HEK293 (cell line): ENCODE measurements at regions not wholly inside any gene's neighbourhood (a gene's known extent, or its start where the extent isn't known, plus 50 kb on each side); places are given as distances from the start of the nearest gene placed in this dataset.

Experiments
- CTCF ChIP-seq: fragments of 450-650 bp; formaldehyde crosslinking; IDR thresholded peaks from 2 replicates; pipeline ENCODE4 v1.5.1; 2016; ENCODE audit warnings: missing biosample characterization, missing genetic modification characterization
- GLI4 ChIP-seq: fragments of 450-650 bp; formaldehyde crosslinking; IDR thresholded peaks from 2 replicates; pipeline ENCODE4 v1.5.1; 2016; ENCODE audit warnings: missing biosample characterization, missing genetic modification characterization
- REST ChIP-seq: fragments of 450-650 bp; formaldehyde crosslinking; IDR thresholded peaks from 2 replicates; pipeline ENCODE4 v1.5.1; 2016; ENCODE audit warnings: missing biosample characterization, missing genetic modification characterization
- SP3 ChIP-seq: fragments of 450-650 bp; formaldehyde crosslinking; IDR thresholded peaks from 2 replicates; pipeline ENCODE4 v1.5.1; 2016; ENCODE audit warnings: missing biosample characterization, missing genetic modification characterization
- TSHZ1 ChIP-seq: fragments of 450-650 bp; formaldehyde crosslinking; IDR thresholded peaks from 2 replicates; pipeline ENCODE4 v1.5.1; 2016; ENCODE audit warnings: missing biosample characterization, missing genetic modification characterization, borderline replicate concordance
- ZNF274 ChIP-seq, 2 experiments: fragments of 200-500 bp in 1 of 2; fragments of 450-650 bp in 1 of 2; sonication (Bioruptor generic) in 1 of 2; formaldehyde crosslinking in 1 of 2; IDR thresholded peaks; 2 replicates each; pipeline versions ENCODE4 v1.5.1 to v1.6.1; 2014 to 2016; ENCODE audit warnings: borderline replicate concordance in 1 of 2, inconsistent platforms in 1 of 2, low read length in 1 of 2, missing biosample characterization in 1 of 2, missing genetic modification characterization in 1 of 2
- ZNF514 ChIP-seq: fragments of 450-650 bp; formaldehyde crosslinking; IDR thresholded peaks from 2 replicates; pipeline ENCODE4 v1.5.1; 2016; ENCODE audit warnings: missing biosample characterization, missing genetic modification characterization
- ZNF558 ChIP-seq: fragments of 450-650 bp; formaldehyde crosslinking; IDR thresholded peaks from 2 replicates; pipeline ENCODE4 v1.5.1; 2016; ENCODE audit warnings: missing biosample characterization, missing genetic modification characterization
- ZNF645 ChIP-seq: fragments of 450-650 bp; formaldehyde crosslinking; IDR thresholded peaks from 2 replicates; pipeline ENCODE4; 2016; ENCODE audit warnings: missing biosample characterization, missing genetic modification characterization
- ZNF830 ChIP-seq: fragments of 450-650 bp; IDR thresholded peaks from 2 replicates; pipeline ENCODE4 v1.5.0; 2018; ENCODE audit warnings: missing biosample characterization, missing genetic modification characterization, low read depth, mild to moderate bottlenecking, moderate library complexity

- TF ChIP-seq GLI4 (tag by site-specific recombination), result no peak
- no peak for TF ChIP-seq ZNF645
- no peak for TF ChIP-seq ZNF558 (tag by site-specific recombination)
- no peak for TF ChIP-seq REST (tag by site-specific recombination)
- TF ChIP-seq TSHZ1 (tag by site-specific recombination), result no peak
- TF ChIP-seq CTCF (tag by site-specific recombination), result no peak
- TF ChIP-seq ZNF514 (tag by site-specific recombination), result no peak
- TF ChIP-seq ZNF274 (IDR thresholded peaks at IDR 0.05; ENCODE audit: low read length), result no peak
- no peak for TF ChIP-seq ZNF274 (tag by site-specific recombination; IDR thresholded peaks at IDR 0.05; ENCODE audit: borderline replicate concordance)
- TF ChIP-seq SP3 (tag by site-specific recombination), result no peak
- no peak for TF ChIP-seq ZNF830 (tag by site-specific recombination)
Measured at GRCh38 chr11:128212324-128212723, 375.0 kb downstream of the ETS1 start.
